Ovary (tissue), 3 donors: ENCODE measurements at regions not wholly inside any gene's neighbourhood (a gene's known extent, or its start where the extent isn't known, plus 50 kb on each side); places are given as distances from the start of the nearest gene placed in this dataset.

Source experiments
- EP300 ChIP-seq: sonication (generic); formaldehyde crosslinking; IDR thresholded peaks from one replicate; pipeline ENCODE4 v1.6.1; 2017; ENCODE audit warnings: antibody characterized with exemption
- POLR2A ChIP-seq: fragments of 450-650 bp; IDR thresholded peaks from one replicate; pipeline ENCODE4 v1.6.1; 2017; ENCODE audit warnings: antibody characterized with exemption, mild to moderate bottlenecking, moderate library complexity
- TF ChIP-seq, protein P1 (sequence below), 3 donors: fragments of 450-650 bp in 2 of 3; fragments of 200-600 bp in 1 of 3; IDR thresholded peaks; one replicate each; pipeline versions ENCODE4 v1.5.1 to v1.8.0; 2016 to 2022; ENCODE audit warnings: antibody characterized with exemption in 3 of 3, mild to moderate bottlenecking in 1 of 3
- donor health status: DM: no; HTN: no; CAD: no.

GRCh38 chr16:26345966-26346365 lies 654.2 kb downstream of the HS3ST4 start:
- TF ChIP-seq POLR2A (no peak), EP300 (no peak)
- TF ChIP-seq, protein P1, sequence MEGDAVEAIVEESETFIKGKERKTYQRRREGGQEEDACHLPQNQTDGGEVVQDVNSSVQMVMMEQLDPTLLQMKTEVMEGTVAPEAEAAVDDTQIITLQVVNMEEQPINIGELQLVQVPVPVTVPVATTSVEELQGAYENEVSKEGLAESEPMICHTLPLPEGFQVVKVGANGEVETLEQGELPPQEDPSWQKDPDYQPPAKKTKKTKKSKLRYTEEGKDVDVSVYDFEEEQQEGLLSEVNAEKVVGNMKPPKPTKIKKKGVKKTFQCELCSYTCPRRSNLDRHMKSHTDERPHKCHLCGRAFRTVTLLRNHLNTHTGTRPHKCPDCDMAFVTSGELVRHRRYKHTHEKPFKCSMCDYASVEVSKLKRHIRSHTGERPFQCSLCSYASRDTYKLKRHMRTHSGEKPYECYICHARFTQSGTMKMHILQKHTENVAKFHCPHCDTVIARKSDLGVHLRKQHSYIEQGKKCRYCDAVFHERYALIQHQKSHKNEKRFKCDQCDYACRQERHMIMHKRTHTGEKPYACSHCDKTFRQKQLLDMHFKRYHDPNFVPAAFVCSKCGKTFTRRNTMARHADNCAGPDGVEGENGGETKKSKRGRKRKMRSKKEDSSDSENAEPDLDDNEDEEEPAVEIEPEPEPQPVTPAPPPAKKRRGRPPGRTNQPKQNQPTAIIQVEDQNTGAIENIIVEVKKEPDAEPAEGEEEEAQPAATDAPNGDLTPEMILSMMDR (IDR thresholded peaks at IDR 0.05) = no peak
